ENCODE measurements at regions not wholly inside any gene's neighbourhood (a gene's known extent, or its start where the extent isn't known, plus 50 kb on each side); places are given as distances from the start of the nearest gene placed in this dataset.

GRCh38 chr6:139635401-139636130 lies 261.1 kb upstream of the CITED2 start:
- DNase-seq = no peak

DNA sequence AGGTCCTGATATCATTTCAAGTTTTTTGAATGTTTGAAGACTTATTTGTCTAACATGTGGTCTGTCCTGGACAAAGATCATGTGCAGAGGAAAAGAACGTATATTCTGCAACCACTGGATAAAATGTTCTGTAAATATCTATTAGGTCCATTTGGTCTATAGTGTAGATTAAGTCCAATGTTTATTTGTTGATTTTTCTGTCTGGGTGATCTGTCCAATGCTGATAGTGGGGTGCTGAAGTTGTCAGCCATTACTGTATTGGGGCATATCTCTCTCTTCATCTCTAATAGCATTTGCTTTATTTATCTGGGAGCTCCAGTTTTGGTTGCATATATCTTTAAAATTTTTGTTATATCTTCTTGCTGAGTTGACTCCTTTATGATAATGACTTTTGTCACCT lies 258.4 kb upstream of the CITED2 start:
- DNase-seq = no peak

GRCh38 chr6:139628270-139628669 lies 253.8 kb upstream of the CITED2 start:
- DNase-seq = no peak

- DNase-seq = no peak
These were observed 252.6 kb upstream of the CITED2 start for GRCh38 chr6:139627091-139627490.

GRCh38 chr6:139625998-139626975 lies 251.8 kb upstream of the CITED2 start:
- no peak for DNase-seq

DNA sequence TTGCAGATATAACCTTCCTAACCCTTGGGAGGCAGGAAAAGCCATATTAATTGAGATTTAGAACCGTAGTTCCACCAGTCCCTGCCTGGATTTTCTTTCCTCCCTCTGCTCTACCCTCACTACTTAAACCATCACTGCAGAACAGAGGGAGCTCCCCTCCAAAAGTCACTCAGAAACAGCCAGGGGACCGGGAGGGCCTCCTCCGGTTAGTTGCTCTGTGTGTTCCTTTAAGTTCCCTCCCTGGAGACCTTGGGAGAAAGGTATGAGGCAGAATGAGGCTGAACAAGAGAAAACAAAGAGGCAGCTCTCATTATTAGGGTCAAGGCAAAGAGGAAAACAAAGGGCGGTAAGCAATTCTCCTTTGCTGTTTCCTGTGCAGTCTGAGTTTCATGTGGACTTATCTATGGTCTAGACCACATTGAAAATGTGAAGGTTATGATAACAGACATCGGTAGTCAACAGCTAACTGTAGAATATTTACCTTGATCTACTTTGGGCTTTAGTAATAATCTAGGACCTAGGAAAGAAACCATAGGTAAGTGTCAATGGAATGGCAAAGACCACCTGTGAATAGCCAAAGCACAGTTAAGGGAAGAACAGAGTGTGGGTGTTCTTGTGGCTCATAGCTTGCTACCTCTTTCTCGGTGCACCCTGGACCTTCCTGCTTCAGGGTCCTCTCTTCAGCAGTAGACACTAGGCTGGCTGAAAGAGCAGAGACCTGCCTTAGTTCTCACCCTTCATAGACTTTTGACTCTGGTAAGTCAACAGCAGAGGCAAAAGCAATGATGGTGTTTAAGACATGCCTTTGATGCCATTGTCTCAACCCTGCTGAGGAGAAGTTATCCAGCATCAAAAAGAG lies 250.9 kb upstream of the CITED2 start:
- DNase-seq = no peak

GRCh38 chr6:139623372-139623771 lies 248.9 kb upstream of the CITED2 start:
- DNase-seq = no peak

- DNase-seq = no peak
These were observed 239.0 kb upstream of the CITED2 start for GRCh38 chr6:139613496-139613895.

- DNase-seq = no peak
These were observed 237.7 kb upstream of the CITED2 start for GRCh38 chr6:139612135-139612465.

GRCh38 chr6:139611327-139612134 lies 237.1 kb upstream of the CITED2 start:
- no peak for DNase-seq

DNA sequence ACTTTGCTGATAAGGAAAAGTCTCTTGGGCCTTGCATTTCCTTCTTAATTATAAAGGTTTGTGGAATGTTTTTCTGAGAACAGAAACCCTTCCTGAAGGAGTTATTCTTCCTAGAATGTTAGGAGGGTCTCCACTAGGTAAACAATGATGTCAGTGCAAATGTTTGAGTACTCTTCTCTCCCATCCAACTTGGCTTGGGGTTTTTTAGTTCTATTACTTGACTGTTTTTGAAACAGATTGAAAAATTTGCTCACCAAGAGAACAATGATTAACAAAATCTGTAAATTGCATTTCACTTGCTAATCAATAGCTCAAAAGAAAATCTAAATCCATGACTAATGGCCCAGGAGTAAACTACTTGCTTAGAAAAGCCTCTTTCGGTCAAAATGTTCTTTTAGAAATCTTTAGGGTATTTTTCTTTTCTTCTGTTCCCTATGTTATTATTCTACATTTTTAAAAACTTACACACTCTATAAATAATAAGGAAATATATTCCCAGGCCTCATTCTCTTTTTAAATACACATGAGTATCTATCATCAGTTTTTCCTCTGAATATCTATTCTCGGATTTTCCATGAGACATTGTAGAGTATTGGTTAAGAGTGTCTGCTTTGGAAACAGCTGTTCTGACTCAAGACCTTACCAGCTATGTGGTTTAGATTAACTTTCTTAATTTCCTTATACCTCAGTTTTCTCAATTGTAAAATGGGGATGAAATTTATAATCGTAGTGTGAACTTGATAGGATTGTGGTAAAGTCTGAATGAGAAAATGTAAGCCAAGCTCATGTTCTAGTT lies 234.2 kb upstream of the CITED2 start:
- no peak for DNase-seq

DNA sequence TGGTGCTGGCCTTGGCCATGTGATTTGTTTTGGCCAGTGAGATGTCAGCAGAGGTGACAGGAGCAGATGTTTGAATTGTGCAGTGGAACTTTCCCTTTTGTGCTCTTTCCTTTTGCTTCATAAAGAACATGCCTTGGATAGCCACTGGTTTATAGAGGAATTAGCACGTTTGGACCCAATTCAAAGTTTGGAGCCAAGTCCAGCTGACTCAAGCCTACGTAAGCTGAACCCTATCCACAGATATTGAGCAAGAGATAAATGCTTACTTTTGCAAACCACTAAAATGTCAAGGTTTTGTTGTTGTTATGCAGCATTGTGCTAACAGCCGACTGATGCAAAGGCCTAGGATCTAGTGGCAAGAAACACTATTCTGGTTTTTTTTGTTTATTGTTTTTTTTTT lies 230.9 kb upstream of the CITED2 start:
- DNase-seq = no peak

DNA sequence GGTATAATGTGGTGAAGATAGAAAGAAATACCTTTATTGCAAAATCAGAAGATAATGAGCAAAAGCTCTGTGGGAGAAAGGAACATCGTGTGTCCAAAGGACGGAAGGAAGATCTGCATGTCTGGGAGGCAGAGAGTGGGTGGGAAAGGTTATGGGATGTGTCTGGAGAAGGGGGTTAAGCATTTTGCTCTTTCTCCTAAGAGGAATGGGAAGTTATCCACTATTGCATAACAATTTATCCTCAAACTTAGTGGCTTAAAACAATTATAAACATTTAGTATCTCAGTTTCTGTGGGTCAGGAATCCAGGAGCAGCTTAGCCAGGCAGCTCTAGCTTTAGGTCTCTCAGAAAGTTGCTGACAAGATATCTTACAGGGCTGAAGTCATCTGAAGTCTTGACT lies 229.1 kb upstream of the CITED2 start:
- DNase-seq = no peak

DNA sequence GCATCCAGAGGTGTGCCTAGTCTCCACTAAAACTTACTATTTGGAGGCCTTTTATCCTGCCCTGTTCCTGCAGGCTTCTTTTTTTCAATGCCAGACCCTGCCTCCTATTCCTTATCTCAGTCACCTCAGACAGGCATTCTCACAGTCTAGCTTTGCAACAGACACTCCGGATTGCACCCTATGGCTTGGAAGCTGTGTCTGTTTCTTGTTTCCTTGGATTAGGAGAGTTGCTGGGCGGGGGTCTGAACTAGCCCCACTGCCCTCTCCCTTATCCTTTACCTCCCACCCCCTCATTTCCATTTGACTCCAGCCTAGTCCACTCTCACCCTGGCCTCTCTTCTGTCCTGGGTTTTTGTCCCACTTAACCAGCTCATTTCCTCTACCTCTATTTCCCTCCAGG lies 228.1 kb upstream of the CITED2 start:
- DNase-seq = no peak

DNA sequence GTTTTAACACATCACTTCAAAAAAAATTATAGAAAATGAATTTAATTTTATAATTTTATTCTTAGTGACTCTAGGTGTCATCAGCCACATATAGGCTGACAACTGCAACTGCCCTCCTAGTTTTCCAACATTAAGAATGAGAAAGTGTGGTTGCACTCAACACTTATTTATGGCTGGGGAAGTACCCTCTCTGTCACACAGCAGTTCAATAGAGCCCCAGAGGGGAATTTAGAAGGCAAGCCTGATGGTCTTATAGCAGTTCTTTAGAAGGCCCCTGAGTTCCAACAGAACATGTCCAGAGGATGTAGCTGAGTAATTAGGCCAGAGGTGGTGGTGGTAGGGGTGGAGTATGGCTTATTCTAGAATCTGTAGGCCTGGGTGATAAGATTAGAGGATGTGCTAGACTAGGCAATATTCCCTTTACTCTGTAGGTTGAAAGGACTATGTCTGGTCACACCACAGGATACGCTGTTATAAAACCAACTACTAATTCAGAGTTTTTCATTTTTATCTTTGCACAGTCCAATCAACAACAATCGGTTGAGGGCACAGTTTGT lies 226.5 kb upstream of the CITED2 start:
- DNase-seq = no peak

GRCh38 chr6:139600343-139600742 lies 225.9 kb upstream of the CITED2 start:
- no peak for DNase-seq

GRCh38 chr6:139597771-139598755 lies 223.6 kb upstream of the CITED2 start:
- DNase-seq = no peak

- DNase-seq = no peak
These were observed 222.8 kb upstream of the CITED2 start for GRCh38 chr6:139597087-139597763.

DNA sequence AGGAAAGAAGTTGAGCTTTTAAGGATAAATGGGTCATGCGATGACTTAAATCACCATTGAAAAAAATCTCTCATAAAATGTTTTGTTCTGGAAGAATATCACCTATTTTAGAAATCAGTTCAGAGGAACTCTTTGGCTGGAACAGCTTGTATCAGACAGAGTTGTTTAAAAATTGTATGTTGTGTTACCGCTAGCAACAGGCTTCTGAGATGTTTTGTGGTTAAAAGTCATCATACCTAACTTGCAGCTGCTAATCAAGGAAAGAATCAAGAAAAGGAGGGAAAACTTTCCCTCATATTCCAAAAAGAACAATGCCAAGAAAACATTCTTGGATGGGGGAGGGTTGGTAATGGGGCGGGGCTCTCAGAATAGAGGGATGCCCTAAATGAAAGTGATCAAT lies 220.7 kb upstream of the CITED2 start:
- no peak for DNase-seq
